ENCODE measurements at regions not wholly inside any gene's neighbourhood (a gene's known extent, or its start where the extent isn't known, plus 50 kb on each side); places are given as distances from the start of the nearest gene placed in this dataset.

- ATAC-seq (no peak), DNase-seq (no peak)
- Mint-ChIP-seq H3K4me3 (no peak overlapping the region), H3K36me3 (ENCODE audit: low read depth) (no peaks in the 10 kb centered on the region), H3K9me3 (ENCODE audit: low read depth) (no peaks in the 10 kb centered on the region), H3K27me3 (peaks cover 18% of the 10 kb centered on the region), H3K27ac (no peak overlapping the region), H3K4me1 (no peaks in the 10 kb centered on the region)
- POLR2A ChIA-PET = no interaction called here
- intact Hi-C loops (cut with DNase I, micrococcal nuclease) = no loop called here
- CTCF ChIA-PET = interaction anchor here (0.7 to 1.0 kb wide), 4 partner anchors 8 to 1041 kb away, joined by 3 read pairs; no protein-coding TSS in a partner anchor
Measured at GRCh38 chr2:235129850-235130249, 178.0 kb downstream of the SH3BP4 start.

GRCh38 chr2:235131334-235132305 lies 179.8 kb downstream of the SH3BP4 start:
- peaks cover 21% of the 10 kb centered on the region for H3K27me3 Mint-ChIP-seq
- ChIA-PET CTCF (interaction anchor here (1.1 kb wide), 1 partner anchor 463 kb away, joined by 3 read pairs; no protein-coding TSS in a partner anchor), POLR2A (no interaction called here)
- no peaks in the 10 kb centered on the region for H3K36me3 Mint-ChIP-seq (ENCODE audit: low read depth)
- DNase-seq (no peak), ATAC-seq (no peak)
- H3K4me3 Mint-ChIP-seq = no peak overlapping the region
- H3K4me1 Mint-ChIP-seq = peaks cover 2% of the 10 kb centered on the region
- intact Hi-C loops (cut with DNase I, micrococcal nuclease) = no loop called here
- no peak overlapping the region for H3K27ac Mint-ChIP-seq
- no peaks in the 10 kb centered on the region for H3K9me3 Mint-ChIP-seq (ENCODE audit: low read depth)

- intact Hi-C loops (cut with DNase I, micrococcal nuclease) = no loop called here
Measured at GRCh38 chr2:235132651-235133050, 180.8 kb downstream of the SH3BP4 start.

GRCh38 chr2:235133837-235134236 lies 182.0 kb downstream of the SH3BP4 start:
- H3K4me1 Mint-ChIP-seq = peaks cover 2% of the 10 kb centered on the region
- ChIA-PET POLR2A (no interaction called here), CTCF (interaction anchor here (0.5 to 3.0 kb wide), 4 partner anchors 15 to 530 kb away, joined by 3 to 14 read pairs (median 3); no protein-coding TSS in a partner anchor)
- H3K9me3 Mint-ChIP-seq (ENCODE audit: low read depth) = no peaks in the 10 kb centered on the region
- H3K27ac Mint-ChIP-seq = no peak overlapping the region
- H3K4me3 Mint-ChIP-seq = no peak overlapping the region
- H3K36me3 Mint-ChIP-seq (ENCODE audit: low read depth) = no peaks in the 10 kb centered on the region
- intact Hi-C loops (cut with DNase I, micrococcal nuclease) = loop anchor here in 1 of 2 experiments (1.0 kb wide), 1 partner anchor 460 kb away; no protein-coding TSS in a partner anchor
- ATAC-seq (no peak), DNase-seq (no peak)
- peaks cover 21% of the 10 kb centered on the region for H3K27me3 Mint-ChIP-seq

More at GRCh38 chr2:235132651-235133050, 180.8 kb downstream of the SH3BP4 start:
- Mint-ChIP-seq H3K9me3 (ENCODE audit: low read depth) (no peaks in the 10 kb centered on the region), H3K4me1 (peaks cover 2% of the 10 kb centered on the region), H3K36me3 (ENCODE audit: low read depth) (no peaks in the 10 kb centered on the region), H3K27ac (no peak overlapping the region), H3K27me3 (peaks cover 23% of the 10 kb centered on the region), H3K4me3 (no peak overlapping the region)
- POLR2A ChIA-PET = no interaction called here
- no peak for DNase-seq
- ATAC-seq = no peak
- CTCF ChIA-PET = interaction anchor here (1.1 kb wide), 1 partner anchor 462 kb away, joined by 3 read pairs; no protein-coding TSS in a partner anchor

- no peak overlapping the region for H3K4me3 Mint-ChIP-seq
- no peak for DNase-seq
- intact Hi-C loops (cut with DNase I, micrococcal nuclease) = loop anchor here in 1 of 2 experiments (1.0 kb wide), 1 partner anchor 460 kb away; no protein-coding TSS in a partner anchor
- no peak overlapping the region for H3K27ac Mint-ChIP-seq
- peaks cover 21% of the 10 kb centered on the region for H3K27me3 Mint-ChIP-seq
- ATAC-seq = no peak
- H3K4me1 Mint-ChIP-seq = peaks cover 2% of the 10 kb centered on the region
- H3K36me3 Mint-ChIP-seq (ENCODE audit: low read depth) = no peaks in the 10 kb centered on the region
- ChIA-PET POLR2A (no interaction called here), CTCF (interaction anchor here (0.9 to 3.0 kb wide), 2 partner anchors 14 to 459 kb away, joined by 3 to 14 read pairs; no protein-coding TSS in a partner anchor)
- H3K9me3 Mint-ChIP-seq (ENCODE audit: low read depth) = no peaks in the 10 kb centered on the region
Measured at GRCh38 chr2:235134420-235134819, 182.6 kb downstream of the SH3BP4 start.

DNA sequence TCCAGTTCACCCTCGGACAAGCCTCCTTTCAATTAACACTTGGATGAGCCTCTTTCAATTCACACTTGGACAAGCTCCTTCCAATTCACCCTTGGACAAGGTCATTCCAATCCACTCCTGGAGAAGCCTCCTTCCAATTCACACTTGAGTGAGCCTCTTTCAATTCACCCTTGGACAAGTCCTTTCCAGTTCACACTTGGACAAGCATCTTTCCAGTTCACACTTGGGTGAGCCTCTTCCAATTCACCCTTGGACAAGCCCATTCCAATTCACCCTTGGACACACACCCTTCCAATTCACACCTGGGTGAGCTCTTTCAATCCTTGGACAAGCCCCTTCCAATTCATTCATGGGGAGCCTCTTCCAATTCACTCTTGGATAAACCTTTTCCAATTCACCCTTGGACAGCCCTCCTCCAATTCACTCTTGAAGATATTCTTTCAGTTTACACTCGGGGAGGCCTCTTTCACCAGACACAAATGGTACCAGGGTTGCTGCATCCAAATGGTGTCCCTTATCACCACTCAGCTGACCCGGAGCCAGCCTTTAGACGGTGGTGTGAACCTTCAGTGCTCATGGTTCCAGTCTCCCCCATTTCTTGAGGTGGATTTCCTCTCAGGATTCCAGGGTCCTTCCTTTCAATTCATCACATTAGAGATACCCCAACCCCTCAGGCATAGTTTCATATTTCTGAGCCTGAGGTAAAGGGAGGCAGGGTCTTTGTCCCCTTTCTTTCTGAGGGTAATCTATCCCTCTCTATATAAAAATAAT lies 183.6 kb downstream of the SH3BP4 start:
- no peak overlapping the region for H3K27ac Mint-ChIP-seq
- no peak overlapping the region for H3K4me3 Mint-ChIP-seq
- H3K36me3 Mint-ChIP-seq (ENCODE audit: low read depth) = no peaks in the 10 kb centered on the region
- ATAC-seq (no peak), DNase-seq (no peak)
- no peaks in the 10 kb centered on the region for H3K9me3 Mint-ChIP-seq (ENCODE audit: low read depth)
- intact Hi-C loops (cut with DNase I, micrococcal nuclease) = no loop called here
- H3K27me3 Mint-ChIP-seq = peaks cover 21% of the 10 kb centered on the region
- peaks cover 2% of the 10 kb centered on the region for H3K4me1 Mint-ChIP-seq
- ChIA-PET CTCF (interaction anchor here (0.7 to 3.0 kb wide), 3 partner anchors 22 to 767 kb away, joined by 3 to 14 read pairs (median 3); no protein-coding TSS in a partner anchor), POLR2A (no interaction called here)

- ATAC-seq = no peak
- intact Hi-C loops (cut with DNase I, micrococcal nuclease) = loop anchor here (1.0 kb wide), 2 partner anchors 458 to 610 kb away; no protein-coding TSS in a partner anchor
- CTCF ChIA-PET = interaction anchor here (0.7 to 3.0 kb wide), 3 partner anchors 22 to 766 kb away, joined by 3 to 14 read pairs (median 3); no protein-coding TSS in a partner anchor
Measured at GRCh38 chr2:235135990-235136561, 184.3 kb downstream of the SH3BP4 start.

DNA sequence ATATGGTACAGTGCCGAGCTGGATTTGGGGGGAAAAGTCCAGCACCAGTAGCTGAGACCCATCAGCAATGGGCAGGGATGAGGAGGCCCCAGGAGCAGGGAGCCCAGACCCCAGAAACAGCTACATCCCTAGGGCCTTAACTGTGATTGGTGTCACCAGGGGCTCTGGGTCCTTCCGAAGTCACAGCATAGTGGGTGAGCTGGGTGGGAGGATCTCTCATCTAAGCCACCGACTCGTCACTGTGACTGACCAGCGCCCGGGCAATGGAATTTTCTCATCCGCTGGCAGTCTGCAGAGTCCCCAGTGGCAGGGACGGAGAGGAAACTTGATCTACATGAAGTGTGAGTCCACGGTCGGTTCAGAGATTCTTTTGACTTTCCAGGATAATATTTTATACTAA lies 186.5 kb downstream of the SH3BP4 start:
- no peaks in the 10 kb centered on the region for H3K9me3 Mint-ChIP-seq (ENCODE audit: low read depth)
- ATAC-seq (no peak), DNase-seq (no peak)
- intact Hi-C loops (cut with DNase I, micrococcal nuclease) = no loop called here
- H3K4me3 Mint-ChIP-seq = no peak overlapping the region
- ChIA-PET POLR2A (no interaction called here), CTCF (interaction anchor here (0.5 to 0.7 kb wide), 3 partner anchors 8 to 608 kb away, joined by 3 read pairs; no protein-coding TSS in a partner anchor)
- no peak overlapping the region for H3K27ac Mint-ChIP-seq
- H3K27me3 Mint-ChIP-seq = peaks cover 16% of the 10 kb centered on the region
- H3K36me3 Mint-ChIP-seq (ENCODE audit: low read depth) = no peaks in the 10 kb centered on the region
- peaks cover 2% of the 10 kb centered on the region for H3K4me1 Mint-ChIP-seq

More at GRCh38 chr2:235135990-235136561, 184.3 kb downstream of the SH3BP4 start:
- Mint-ChIP-seq H3K27me3 (peaks cover 18% of the 10 kb centered on the region), H3K4me1 (peaks cover 2% of the 10 kb centered on the region), H3K9me3 (ENCODE audit: low read depth) (no peaks in the 10 kb centered on the region), H3K4me3 (no peak overlapping the region), H3K36me3 (ENCODE audit: low read depth) (no peaks in the 10 kb centered on the region), H3K27ac (no peak overlapping the region)
- peak; percentile 75 for DNase-seq
- POLR2A ChIA-PET = no interaction called here

- DNase-seq (no peak), ATAC-seq (no peak)
- H3K4me3 Mint-ChIP-seq = no peak overlapping the region
- no peak overlapping the region for H3K27ac Mint-ChIP-seq
- H3K27me3 Mint-ChIP-seq = peaks cover 17% of the 10 kb centered on the region
- POLR2A ChIA-PET = no interaction called here
- CTCF ChIA-PET = interaction anchor here (0.7 kb wide), 1 partner anchor 10 kb away, joined by 3 read pairs; no protein-coding TSS in a partner anchor
- peaks cover 2% of the 10 kb centered on the region for H3K4me1 Mint-ChIP-seq
- intact Hi-C loops (cut with DNase I, micrococcal nuclease) = no loop called here
- H3K9me3 Mint-ChIP-seq (ENCODE audit: low read depth) = no peaks in the 10 kb centered on the region
- no peaks in the 10 kb centered on the region for H3K36me3 Mint-ChIP-seq (ENCODE audit: low read depth)
Measured at GRCh38 chr2:235139956-235140800, 188.4 kb downstream of the SH3BP4 start.

DNA sequence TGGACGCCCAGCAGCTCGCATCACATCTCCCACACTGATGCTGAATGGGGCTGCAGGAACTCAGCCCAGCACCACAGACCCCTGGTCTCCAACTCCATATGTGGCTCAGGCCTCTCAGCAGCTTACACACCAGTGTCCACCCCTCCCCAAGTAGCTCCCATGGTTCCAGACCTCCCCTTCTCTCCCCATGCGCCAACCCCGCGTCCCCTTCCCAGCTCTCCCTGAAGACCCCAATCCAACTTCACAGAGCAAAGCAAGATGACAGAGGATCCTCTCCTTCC lies 188.9 kb downstream of the SH3BP4 start:
- intact Hi-C loops (cut with DNase I, micrococcal nuclease) = no loop called here
- DNase-seq (no peak), ATAC-seq (no peak)
- Mint-ChIP-seq H3K9me3 (ENCODE audit: low read depth) (no peaks in the 10 kb centered on the region), H3K4me3 (no peak overlapping the region), H3K4me1 (peaks cover 2% of the 10 kb centered on the region), H3K27me3 (peaks cover 14% of the 10 kb centered on the region), H3K36me3 (ENCODE audit: low read depth) (no peaks in the 10 kb centered on the region), H3K27ac (no peak overlapping the region)
- POLR2A ChIA-PET = no interaction called here
- CTCF ChIA-PET = interaction anchor here (0.7 kb wide), 1 partner anchor 10 kb away, joined by 3 read pairs; no protein-coding TSS in a partner anchor

All from activated CD4-positive, alpha-beta T cell treated with anti-CD3 and anti-CD28 coated beads for 36 hours (primary cell).